Adrenal gland (tissue), 9 donors: ENCODE measurements at regions not wholly inside any gene's neighbourhood (a gene's known extent, or its start where the extent isn't known, plus 50 kb on each side); places are given as distances from the start of the nearest gene placed in this dataset.

Experiments
- DNase-seq, 7 donors: peaks; one replicate each; pipeline ENCODE4 v3.0.0-alpha.2; 2019 to 2020
- H3K27ac ChIP-seq, 5 donors: fragments of 200-600 bp; sonication (generic) in 4 of 5; 1 replicate in 3 of 5; 2 replicates in 2 of 5; pipeline versions ENCODE4 v1.5.1 to v1.8.0; 2016 to 2020; ENCODE audit warnings: mild to moderate bottlenecking in 1 of 5
- H3K27me3 ChIP-seq: fragments of 200-600 bp; 2 replicates; pipeline ENCODE4 v1.8.0; 2021
- H3K36me3 ChIP-seq, 2 donors: fragments of 200-600 bp; replicated peaks in 1 of 2; 1 replicate in 1 of 2; 2 replicates in 1 of 2; pipeline versions ENCODE4 v1.5.1 to v1.8.0; 2018 to 2022
- H3K4me1 ChIP-seq, 2 donors: fragments of 200-600 bp; replicated peaks in 1 of 2; 1 replicate in 1 of 2; 2 replicates in 1 of 2; pipeline versions ENCODE4 v1.5.1 to v1.8.0; 2018 to 2021
- H3K4me3 ChIP-seq, 4 donors: fragments of 200-600 bp; sonication (generic) in 3 of 4; one replicate each; pipeline ENCODE4 v1.5.1; 2016 to 2018
- H3K9me3 ChIP-seq, 3 donors: fragments of 200-600 bp; sonication (generic) in 1 of 3; replicated peaks in 1 of 3; 1 replicate in 2 of 3; 2 replicates in 1 of 3; pipeline versions ENCODE4 v1.5.1 to v1.8.0; 2016 to 2021
- POLR2A ChIP-seq, 2 donors: fragments of 450-650 bp; IDR thresholded peaks; one replicate each; pipeline ENCODE4 v1.6.1; 2017; ENCODE audit warnings: antibody characterized with exemption in 2 of 2, mild to moderate bottlenecking in 2 of 2, moderate library complexity in 1 of 2
- WGBS, 4 donors: extraction: QIAGEN DNeasy Blood & Tissue Kit in 2 of 4; methylation state at CpG; one replicate each; pipeline versions ENCODE4 v1.1.5 to v1.1.7; 2013 to 2017; 5-methylcytosine and 5-hydroxymethylcytosine counted together
- intact Hi-C, 2 donors: fragments of 100-400 bp; cut with DNase I; formaldehyde crosslinking; loops; one replicate each; pipeline versions ENCODE4 v1.14.1 to v1.15.0; 2022 to 2023
- TF ChIP-seq, protein P1 (sequence below), 6 experiments: fragments of 450-650 bp in 4 of 6; fragments of 200-600 bp in 2 of 6; sonication (generic) in 1 of 6; IDR thresholded peaks; 1 replicate in 5 of 6; 2 replicates in 1 of 6; pipeline versions ENCODE4 v1.5.1 to v1.8.0; 2016 to 2021; ENCODE audit warnings: antibody characterized with exemption in 6 of 6, mild to moderate bottlenecking in 2 of 6, moderate library complexity in 1 of 6
- donor health status: healthy with polysubstance abuse.
- donor health status: Bipolar disorder and iron deficiency.
- donor health status: DM: yes; HTN: yes; CAD: no.
- donor health status: DM: no; HTN: no; CAD: no.
- donor health status: DM: no; HTN: no; CAD: no.

DNA sequence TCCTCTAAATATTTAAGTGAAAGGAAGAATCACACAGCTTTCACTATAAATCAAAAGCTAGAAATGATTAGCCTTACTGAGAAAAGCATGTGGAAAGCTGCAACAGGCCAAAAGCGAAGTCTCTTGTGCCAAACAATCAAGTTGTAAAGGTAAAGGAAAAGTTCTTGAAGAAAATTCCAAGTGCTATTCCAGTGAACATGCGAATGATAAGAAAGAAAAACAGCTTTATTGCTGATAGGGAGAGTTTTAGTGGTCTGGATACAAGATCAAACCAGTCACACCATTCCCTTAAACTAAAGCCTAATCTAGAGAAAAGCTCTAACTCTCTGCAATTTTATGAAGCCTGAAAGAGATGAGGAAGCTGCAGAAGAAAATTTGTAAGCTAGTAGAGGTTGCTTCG lies 190.9 kb downstream of the BTG1 start:
- no peak for TF ChIP-seq POLR2A (IDR thresholded peaks at IDR 0.05)
- peaks cover 0 to 9% of the 10 kb centered on the region in 2 donors for H3K4me1 ChIP-seq
- intact Hi-C loops = no loop called here

DNA sequence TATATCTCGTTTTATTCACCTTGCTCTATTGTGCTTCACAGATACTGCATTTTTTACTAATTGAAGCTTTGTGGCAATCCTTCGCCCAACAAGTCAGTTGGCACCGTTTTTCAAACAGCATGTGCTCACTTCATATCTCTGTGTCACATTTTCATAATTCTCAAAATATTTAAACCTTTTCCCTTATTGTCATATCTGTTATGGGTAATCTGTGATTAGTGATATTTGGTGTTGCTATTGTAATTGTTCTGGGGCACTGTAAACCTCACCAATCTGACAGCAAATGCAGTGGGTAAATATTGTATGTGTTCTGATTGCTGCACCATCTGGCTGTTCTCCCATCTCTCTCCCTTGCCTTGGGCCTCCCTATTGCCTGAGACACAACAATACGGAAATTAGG lies 191.3 kb downstream of the BTG1 start:
- 46 to 60% (median 52%) methylated on average over 4 of the region's 4 CpGs for WGBS, 4 donors
- TF ChIP-seq POLR2A (IDR thresholded peaks at IDR 0.05) = no peak
- TF ChIP-seq, protein P1, sequence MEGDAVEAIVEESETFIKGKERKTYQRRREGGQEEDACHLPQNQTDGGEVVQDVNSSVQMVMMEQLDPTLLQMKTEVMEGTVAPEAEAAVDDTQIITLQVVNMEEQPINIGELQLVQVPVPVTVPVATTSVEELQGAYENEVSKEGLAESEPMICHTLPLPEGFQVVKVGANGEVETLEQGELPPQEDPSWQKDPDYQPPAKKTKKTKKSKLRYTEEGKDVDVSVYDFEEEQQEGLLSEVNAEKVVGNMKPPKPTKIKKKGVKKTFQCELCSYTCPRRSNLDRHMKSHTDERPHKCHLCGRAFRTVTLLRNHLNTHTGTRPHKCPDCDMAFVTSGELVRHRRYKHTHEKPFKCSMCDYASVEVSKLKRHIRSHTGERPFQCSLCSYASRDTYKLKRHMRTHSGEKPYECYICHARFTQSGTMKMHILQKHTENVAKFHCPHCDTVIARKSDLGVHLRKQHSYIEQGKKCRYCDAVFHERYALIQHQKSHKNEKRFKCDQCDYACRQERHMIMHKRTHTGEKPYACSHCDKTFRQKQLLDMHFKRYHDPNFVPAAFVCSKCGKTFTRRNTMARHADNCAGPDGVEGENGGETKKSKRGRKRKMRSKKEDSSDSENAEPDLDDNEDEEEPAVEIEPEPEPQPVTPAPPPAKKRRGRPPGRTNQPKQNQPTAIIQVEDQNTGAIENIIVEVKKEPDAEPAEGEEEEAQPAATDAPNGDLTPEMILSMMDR (IDR thresholded peaks at IDR 0.05) = no peak
- intact Hi-C loops = no loop called here
- Histone ChIP-seq H3K9me3 (no peaks in the 10 kb centered on the region), H3K36me3 (no peaks in the 10 kb centered on the region), H3K4me3 (no peak overlapping the region), H3K4me1 (peaks cover 0 to 9% of the 10 kb centered on the region in 2 donors), H3K27ac (no peak overlapping the region), H3K27me3 (no peaks in the 10 kb centered on the region)
- peak in 1 of 7 donors; percentile 4 for DNase-seq

More for the DNA sequence above, 190.9 kb downstream of the BTG1 start:
- 78 to 85% (median 81%) methylated on average over 3 of the region's 3 CpGs for WGBS, 4 donors
- no peak overlapping the region for H3K27ac ChIP-seq
- H3K36me3 ChIP-seq = no peaks in the 10 kb centered on the region
- H3K4me3 ChIP-seq = no peak overlapping the region
- H3K9me3 ChIP-seq = no peaks in the 10 kb centered on the region
- no peaks in the 10 kb centered on the region for H3K27me3 ChIP-seq
- DNase-seq = no peak

DNA sequence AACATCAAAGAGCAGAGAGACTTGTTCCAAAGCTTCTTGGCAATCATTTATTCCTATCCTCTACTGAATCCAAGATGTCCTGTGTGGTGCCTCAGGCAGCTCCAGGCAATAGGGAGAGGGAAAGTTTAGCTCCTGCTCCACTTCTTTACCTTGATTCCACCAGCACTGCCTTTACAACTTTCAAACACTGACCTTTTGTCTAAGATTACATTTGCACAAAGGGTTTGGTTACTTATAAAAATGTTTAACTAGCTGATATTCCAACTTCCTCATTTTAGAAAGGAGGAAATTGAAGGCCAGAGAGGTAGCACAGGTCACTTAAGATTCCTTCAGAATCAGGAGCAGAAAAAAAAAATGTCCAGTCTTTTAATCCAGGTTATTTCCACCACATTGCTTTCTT lies 192.7 kb downstream of the BTG1 start:
- H3K4me3 ChIP-seq = no peak overlapping the region
- intact Hi-C loops = no loop called here
- H3K4me1 ChIP-seq = peaks cover 0 to 9% of the 10 kb centered on the region in 2 donors
- no peaks in the 10 kb centered on the region for H3K27me3 ChIP-seq
- TF ChIP-seq, protein P1 (IDR thresholded peaks at IDR 0.05) = no peak
- no peak for TF ChIP-seq POLR2A (IDR thresholded peaks at IDR 0.05)
- no peaks in the 10 kb centered on the region for H3K9me3 ChIP-seq
- no peak overlapping the region for H3K27ac ChIP-seq
- H3K36me3 ChIP-seq = no peaks in the 10 kb centered on the region
- no peak for DNase-seq

DNA sequence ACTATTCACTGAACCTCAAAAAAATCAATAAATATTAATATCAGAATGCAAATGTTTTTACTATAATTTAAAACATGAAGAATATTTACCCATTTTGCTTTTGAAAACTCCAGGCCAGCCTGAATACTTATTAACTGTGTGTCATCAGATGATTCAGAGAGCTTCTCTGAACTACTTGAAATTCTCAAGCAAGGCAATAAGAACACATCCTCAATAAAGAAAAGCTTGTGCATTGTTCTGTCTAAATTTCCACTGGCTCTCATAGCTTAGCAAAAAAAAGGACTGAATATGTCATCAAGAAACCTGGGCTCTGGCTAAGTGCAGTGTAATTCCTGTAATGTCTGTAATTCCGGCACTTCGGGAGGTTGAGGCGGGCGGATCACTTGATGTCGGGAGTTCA lies 194.1 kb downstream of the BTG1 start:
- intact Hi-C loops = no loop called here
- WGBS, 4 donors = 95 to 98% (median 96%) methylated on average over 5 of the region's 5 CpGs
- no peak for DNase-seq
- H3K27ac ChIP-seq = no peak overlapping the region
- H3K4me3 ChIP-seq = no peak overlapping the region
- peaks cover 0 to 9% of the 10 kb centered on the region in 2 donors for H3K4me1 ChIP-seq
- no peaks in the 10 kb centered on the region for H3K9me3 ChIP-seq
- H3K27me3 ChIP-seq = no peaks in the 10 kb centered on the region
- no peaks in the 10 kb centered on the region for H3K36me3 ChIP-seq
- TF ChIP-seq, protein P1 (IDR thresholded peaks at IDR 0.05) = no peak
- no peak for TF ChIP-seq POLR2A (IDR thresholded peaks at IDR 0.05)

DNA sequence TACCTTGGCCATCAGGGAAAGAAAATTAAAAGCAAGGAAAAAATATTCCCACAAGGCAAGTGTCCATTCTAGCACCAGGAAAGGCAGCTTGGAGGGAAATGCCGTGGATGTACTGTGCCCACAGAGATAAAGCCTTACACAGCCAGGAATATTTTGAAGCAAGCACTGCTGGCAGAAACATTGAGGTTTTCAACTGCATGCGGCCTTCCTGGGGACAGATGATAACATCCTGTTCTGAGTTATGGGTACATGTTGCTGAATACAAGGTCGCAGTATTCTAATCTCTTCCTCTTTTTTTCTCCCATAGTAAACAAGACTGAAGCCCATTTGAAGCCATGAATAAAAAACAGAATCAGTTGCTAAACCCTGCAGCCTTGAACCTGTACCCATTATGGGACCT lies 197.1 kb downstream of the BTG1 start:
- Histone ChIP-seq H3K4me1 (no peaks in the 10 kb centered on the region), H3K9me3 (no peaks in the 10 kb centered on the region), H3K27ac (no peak overlapping the region), H3K36me3 (no peaks in the 10 kb centered on the region), H3K4me3 (no peak overlapping the region), H3K27me3 (no peaks in the 10 kb centered on the region)
- TF ChIP-seq POLR2A (IDR thresholded peaks at IDR 0.05) = no peak
- TF ChIP-seq, protein P1 (IDR thresholded peaks at IDR 0.05) = no peak
- no peak for DNase-seq
- 65 to 70% (median 67%) methylated on average over 3 of the region's 3 CpGs for WGBS, 4 donors
- intact Hi-C loops = no loop called here
